ENCODE measurements at regions not wholly inside any gene's neighbourhood (a gene's known extent, or its start where the extent isn't known, plus 50 kb on each side); places are given as distances from the start of the nearest gene placed in this dataset.

GRCh38 chr10:57864765-57865680 lies 402.7 kb downstream of the IPMK start:
- TF ChIP-seq CTCF (IDR thresholded peaks at IDR 0.05; ENCODE audit: low read depth, low read length): no peak
- TF ChIP-seq EZH2phosphoT487 (IDR thresholded peaks at IDR 0.05; ENCODE audit: low read depth): no peak

Measured in OCI-LY3 (cell line).